Gastroesophageal sphincter (tissue), 4 donors: ENCODE measurements at regions not wholly inside any gene's neighbourhood (a gene's known extent, or its start where the extent isn't known, plus 50 kb on each side); places are given as distances from the start of the nearest gene placed in this dataset.

Experiments
- ATAC-seq: fragments of 150-250 bp; one replicate; pipeline ENCODE4 v1.9.1; 2016; ENCODE audit warnings: mild to moderate bottlenecking, moderate library complexity
- H3K27ac ChIP-seq, 4 donors: fragments of 200-600 bp; sonication (generic) in 3 of 4; 1 replicate in 3 of 4; 2 replicates in 1 of 4; pipeline ENCODE4 v1.5.1; 2016 to 2019
- H3K27me3 ChIP-seq: fragments of 200-600 bp; sonication (generic); one replicate; pipeline ENCODE4 v1.5.1; 2019
- H3K36me3 ChIP-seq, 2 donors: fragments of 200-600 bp; sonication (generic); one replicate each; pipeline ENCODE4 v1.5.1; 2019; ENCODE audit warnings: control low read depth in 1 of 2
- H3K4me1 ChIP-seq, 3 donors: fragments of 200-600 bp; sonication (generic); 1 replicate in 2 of 3; 2 replicates in 1 of 3; pipeline ENCODE4 v1.5.1; 2016 to 2019; ENCODE audit warnings: control low read depth in 2 of 3
- H3K4me3 ChIP-seq, 2 donors: fragments of 200-600 bp; sonication (generic); one replicate each; pipeline ENCODE4 v1.5.1; 2019; ENCODE audit warnings: mild to moderate bottlenecking in 1 of 2, moderate library complexity in 1 of 2
- H3K9me3 ChIP-seq, 3 donors: fragments of 200-600 bp; sonication (generic); one replicate each; pipeline ENCODE4 v1.5.1; 2017 to 2019; ENCODE audit warnings: control low read depth in 2 of 3
- EP300 ChIP-seq: sonication (generic); formaldehyde crosslinking; IDR thresholded peaks from one replicate; pipeline ENCODE4 v1.6.1; 2017; ENCODE audit warnings: antibody characterized with exemption, mild to moderate bottlenecking
- POLR2A ChIP-seq, 2 donors: fragments of 450-650 bp; IDR thresholded peaks; one replicate each; pipeline ENCODE4 v1.6.1; 2017; ENCODE audit warnings: antibody characterized with exemption in 2 of 2, mild to moderate bottlenecking in 2 of 2, moderate library complexity in 1 of 2
- POLR2AphosphoS5 ChIP-seq: sonication (generic); formaldehyde crosslinking; IDR thresholded peaks from one replicate; pipeline ENCODE4 v1.6.1; 2017; ENCODE audit warnings: antibody characterized with exemption
- WGBS, 2 donors: methylation state at CpG; one replicate each; pipeline ENCODE4 v1.1.5; 2018; ENCODE audit warnings: low coverage in 1 of 2; 5-methylcytosine and 5-hydroxymethylcytosine counted together
- TF ChIP-seq, protein P1 (sequence below), 4 experiments: fragments of 200-600 bp in 2 of 4; fragments of 450-650 bp in 2 of 4; sonication (generic) in 1 of 4; IDR thresholded peaks; one replicate each; pipeline ENCODE4 v1.5.1; 2017 to 2019; ENCODE audit warnings: antibody characterized with exemption in 4 of 4, mild to moderate bottlenecking in 2 of 4, moderate library complexity in 2 of 4

DNA sequence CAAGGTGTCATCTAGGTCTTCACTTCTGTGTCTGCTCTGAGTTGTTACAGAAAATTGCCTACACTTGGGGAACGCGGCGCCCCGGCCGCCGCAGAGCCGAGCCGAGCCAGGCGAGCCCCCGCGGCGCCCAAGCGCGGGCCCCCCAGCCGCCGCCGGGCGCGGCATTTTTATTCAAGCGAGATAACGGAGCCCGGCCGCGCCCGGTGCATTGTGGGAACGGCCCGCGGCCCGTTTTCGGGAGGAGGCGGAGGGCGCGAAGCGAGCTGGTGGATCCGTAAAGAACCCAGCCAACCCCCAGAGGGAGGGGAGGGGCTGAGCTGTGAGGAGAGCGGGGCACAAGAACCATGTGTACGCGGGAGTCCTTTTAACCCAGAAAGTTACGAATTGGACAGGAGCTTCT is 191.8 kb downstream of the FTCDNL1 start:
- WGBS, 2 donors, result no CpG with 5 or more reads among the region's 39 CpGs
- Histone ChIP-seq H3K9me3 (peaks cover 0 to 10% (median 0%) of the 10 kb centered on the region in 3 donors), H3K27me3 (no peaks in the 10 kb centered on the region), H3K27ac (no peak overlapping the region), H3K4me3 (peak overlapping the region in 1 of 2 donors; percentile 47), H3K4me1 (peaks cover 0 to 9% (median 0%) of the 10 kb centered on the region in 3 donors), H3K36me3 (no peaks in the 10 kb centered on the region)
- peak; percentile 46 for ATAC-seq
- TF ChIP-seq POLR2AphosphoS5 (no peak), EP300 (no peak)

DNA sequence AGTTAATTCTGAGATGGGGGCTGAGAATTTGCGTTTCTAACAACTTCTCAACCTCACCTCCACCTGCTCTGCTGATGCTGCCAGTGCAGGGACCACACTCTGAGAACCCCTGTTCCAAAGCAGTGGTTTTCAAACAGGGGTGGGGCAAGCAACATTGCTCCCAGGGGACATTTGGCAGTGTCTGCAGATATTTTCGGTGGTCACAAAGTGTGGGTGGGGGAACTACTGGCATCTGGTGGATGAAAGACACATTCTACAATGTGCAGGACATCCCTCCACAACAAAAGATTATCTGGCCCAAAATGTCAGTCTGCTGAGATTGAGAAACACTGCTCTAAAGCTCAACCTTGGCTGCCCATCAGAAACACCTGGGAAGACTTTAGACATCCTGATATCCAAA is 188.7 kb upstream of the SATB2 start:
- no peak for ATAC-seq
- no peaks in the 10 kb centered on the region for H3K27me3 ChIP-seq
- no peaks in the 10 kb centered on the region for H3K4me1 ChIP-seq
- no peaks in the 10 kb centered on the region for H3K9me3 ChIP-seq
- H3K36me3 ChIP-seq, result no peaks in the 10 kb centered on the region
- H3K4me3 ChIP-seq, result no peak overlapping the region
- no peak overlapping the region for H3K27ac ChIP-seq
- TF ChIP-seq POLR2A (IDR thresholded peaks at IDR 0.05), result no peak
- no peak for TF ChIP-seq EP300
- TF ChIP-seq, protein P1, sequence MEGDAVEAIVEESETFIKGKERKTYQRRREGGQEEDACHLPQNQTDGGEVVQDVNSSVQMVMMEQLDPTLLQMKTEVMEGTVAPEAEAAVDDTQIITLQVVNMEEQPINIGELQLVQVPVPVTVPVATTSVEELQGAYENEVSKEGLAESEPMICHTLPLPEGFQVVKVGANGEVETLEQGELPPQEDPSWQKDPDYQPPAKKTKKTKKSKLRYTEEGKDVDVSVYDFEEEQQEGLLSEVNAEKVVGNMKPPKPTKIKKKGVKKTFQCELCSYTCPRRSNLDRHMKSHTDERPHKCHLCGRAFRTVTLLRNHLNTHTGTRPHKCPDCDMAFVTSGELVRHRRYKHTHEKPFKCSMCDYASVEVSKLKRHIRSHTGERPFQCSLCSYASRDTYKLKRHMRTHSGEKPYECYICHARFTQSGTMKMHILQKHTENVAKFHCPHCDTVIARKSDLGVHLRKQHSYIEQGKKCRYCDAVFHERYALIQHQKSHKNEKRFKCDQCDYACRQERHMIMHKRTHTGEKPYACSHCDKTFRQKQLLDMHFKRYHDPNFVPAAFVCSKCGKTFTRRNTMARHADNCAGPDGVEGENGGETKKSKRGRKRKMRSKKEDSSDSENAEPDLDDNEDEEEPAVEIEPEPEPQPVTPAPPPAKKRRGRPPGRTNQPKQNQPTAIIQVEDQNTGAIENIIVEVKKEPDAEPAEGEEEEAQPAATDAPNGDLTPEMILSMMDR (IDR thresholded peaks at IDR 0.05), result no peak
- 60 to 83% methylated on average over 1 of the region's 2 CpGs for WGBS, 2 donors

DNA sequence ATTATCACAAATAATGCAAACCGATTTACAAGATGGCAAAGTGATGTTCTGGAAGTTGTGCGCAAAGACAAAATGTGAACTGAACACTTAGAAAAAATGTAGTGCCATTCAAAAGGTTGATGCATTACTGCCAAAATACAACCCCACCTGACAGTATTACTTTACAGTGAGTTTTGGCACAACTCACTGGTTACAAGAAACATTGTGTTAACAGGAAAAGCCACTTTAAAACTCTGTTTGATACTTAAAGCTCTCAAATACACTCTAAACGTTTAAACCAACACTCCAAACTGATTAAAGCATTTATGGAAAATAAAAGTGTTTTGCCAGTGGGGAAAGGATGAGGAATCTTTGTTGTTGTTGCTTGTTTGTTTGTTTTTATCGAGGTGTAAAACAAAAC is 173.4 kb upstream of the SATB2 start:
- no peak overlapping the region for H3K4me3 ChIP-seq
- H3K9me3 ChIP-seq, result no peaks in the 10 kb centered on the region
- no peaks in the 10 kb centered on the region for H3K27me3 ChIP-seq
- H3K36me3 ChIP-seq, result no peaks in the 10 kb centered on the region
- H3K27ac ChIP-seq, result no peak overlapping the region
- WGBS, 2 donors, result 63 to 76% methylated on average over 4 of the region's 4 CpGs
- TF ChIP-seq EP300 (no peak), POLR2AphosphoS5 (no peak), POLR2A (IDR thresholded peaks at IDR 0.05) (no peak)
- TF ChIP-seq, protein P1 (IDR thresholded peaks at IDR 0.05), result no peak
- no peaks in the 10 kb centered on the region for H3K4me1 ChIP-seq
- no peak for ATAC-seq

DNA sequence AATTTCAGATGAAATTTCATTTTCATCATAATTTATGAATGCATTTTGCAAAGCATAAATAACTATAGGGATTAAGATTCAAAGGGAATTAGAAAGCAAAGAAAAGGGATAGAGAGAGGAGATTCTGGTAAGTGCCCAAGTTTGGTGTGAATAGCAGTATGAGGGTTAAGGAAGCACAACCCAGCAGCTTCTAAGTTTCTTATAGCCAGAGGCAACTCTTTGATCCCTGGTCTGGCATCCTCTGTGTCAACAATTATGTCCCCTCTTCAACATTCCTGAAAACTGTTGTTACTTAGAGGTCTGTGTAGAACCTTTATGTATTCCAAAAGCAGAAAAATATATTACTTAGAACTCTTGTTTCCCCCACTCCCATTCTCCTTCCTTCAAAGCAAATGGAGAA is 171.6 kb upstream of the SATB2 start:
- no peak overlapping the region for H3K27ac ChIP-seq
- no peaks in the 10 kb centered on the region for H3K27me3 ChIP-seq
- no peaks in the 10 kb centered on the region for H3K9me3 ChIP-seq
- no peaks in the 10 kb centered on the region for H3K4me1 ChIP-seq
- no peaks in the 10 kb centered on the region for H3K36me3 ChIP-seq
- no peak for TF ChIP-seq POLR2AphosphoS5
- no peak for TF ChIP-seq POLR2A (IDR thresholded peaks at IDR 0.05)
- no peak for TF ChIP-seq EP300
- TF ChIP-seq, protein P1 (IDR thresholded peaks at IDR 0.05), result no peak
- H3K4me3 ChIP-seq, result no peak overlapping the region
- no peak for ATAC-seq

DNA sequence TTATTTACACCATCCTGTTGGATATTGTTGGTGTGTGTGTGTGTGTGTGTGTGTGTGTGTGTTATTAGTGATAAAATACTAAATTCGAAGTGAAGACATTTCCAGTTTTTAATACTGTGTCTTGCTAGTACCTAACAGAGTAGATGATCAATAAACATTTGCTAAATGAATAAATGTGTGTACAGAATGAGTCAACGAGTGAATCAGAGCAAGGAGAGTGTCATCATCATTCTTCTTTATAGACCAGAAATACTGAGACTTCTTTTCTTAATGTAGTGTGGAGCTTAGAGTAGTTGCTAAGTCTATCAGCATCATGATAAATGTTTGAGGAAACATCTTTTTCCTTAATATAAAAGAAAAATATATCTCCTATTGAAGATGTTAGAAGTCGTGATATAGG is 169.7 kb upstream of the SATB2 start:
- H3K36me3 ChIP-seq, result no peaks in the 10 kb centered on the region
- H3K4me3 ChIP-seq, result no peak overlapping the region
- H3K27ac ChIP-seq, result no peak overlapping the region
- 48 to 56% methylated on average over 3 of the region's 3 CpGs for WGBS, 2 donors
- no peaks in the 10 kb centered on the region for H3K4me1 ChIP-seq
- ATAC-seq, result no peak
- H3K9me3 ChIP-seq, result no peaks in the 10 kb centered on the region
- TF ChIP-seq EP300 (no peak), POLR2AphosphoS5 (no peak), POLR2A (IDR thresholded peaks at IDR 0.05) (no peak)
- TF ChIP-seq, protein P1 (IDR thresholded peaks at IDR 0.05), result no peak
- no peaks in the 10 kb centered on the region for H3K27me3 ChIP-seq

DNA sequence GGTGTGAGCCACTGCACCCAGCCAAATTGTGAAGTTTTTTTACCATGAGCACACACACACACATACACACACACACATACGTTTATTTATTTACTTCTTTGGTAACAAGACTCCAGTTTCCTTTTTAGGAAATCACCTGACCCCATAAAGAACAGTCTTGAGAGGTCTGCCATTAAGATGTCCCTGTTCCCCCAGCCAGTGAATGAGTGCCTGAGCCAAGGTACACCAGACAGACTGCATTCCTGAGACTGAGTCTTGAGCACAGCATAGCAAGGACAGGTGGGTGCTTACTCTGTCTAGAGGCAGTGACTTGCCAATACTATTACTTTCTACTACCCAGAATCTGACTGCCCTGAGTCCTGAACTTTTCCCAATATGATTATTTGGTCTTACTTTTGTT is 167.2 kb upstream of the SATB2 start:
- Histone ChIP-seq H3K4me1 (no peaks in the 10 kb centered on the region), H3K27me3 (no peaks in the 10 kb centered on the region), H3K9me3 (no peaks in the 10 kb centered on the region), H3K36me3 (no peaks in the 10 kb centered on the region), H3K4me3 (no peak overlapping the region), H3K27ac (no peak overlapping the region)
- TF ChIP-seq EP300, result no peak
- TF ChIP-seq POLR2AphosphoS5, result no peak
- TF ChIP-seq POLR2A (IDR thresholded peaks at IDR 0.05), result no peak
- TF ChIP-seq, protein P1 (IDR thresholded peaks at IDR 0.05), result no peak
- 40% methylated on average over 1 of the region's 1 CpG for whole genome bisulfite sequencing, 2 donors
- no peak for ATAC-seq
